ENCODE measurements at regions not wholly inside any gene's neighbourhood (a gene's known extent, or its start where the extent isn't known, plus 50 kb on each side); places are given as distances from the start of the nearest gene placed in this dataset.

DNA sequence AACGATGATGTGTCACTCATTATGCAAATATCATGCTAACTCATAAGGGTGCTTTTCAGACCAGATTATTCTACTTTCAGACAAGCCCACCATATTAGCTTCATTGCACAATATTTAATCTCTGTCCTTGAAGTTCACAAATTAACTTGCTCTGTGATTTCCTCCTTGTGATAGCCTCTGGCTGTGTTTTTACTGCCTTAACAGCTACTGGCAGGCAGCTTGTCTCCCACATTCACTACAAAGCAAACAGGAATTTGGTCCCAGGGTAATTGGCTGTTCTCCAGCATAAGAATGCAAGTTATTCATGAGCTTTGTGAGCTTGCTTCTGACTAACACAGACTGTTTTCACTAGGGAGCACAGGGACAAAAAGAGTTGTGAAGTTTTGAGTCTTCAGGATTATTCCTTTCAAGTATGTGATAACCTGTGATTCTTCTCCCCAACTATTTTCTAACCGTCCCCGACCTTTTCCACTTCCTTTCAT is 87.9 kb upstream of the HMCN1 start:
- Histone ChIP-seq H3K4me1 (ENCODE audit: low read depth, poor library complexity, severe bottlenecking) (no peaks in the 10 kb centered on the region), H3K4me3 (IDR thresholded peaks at IDR 0.05; ENCODE audit: insufficient read depth, low read depth, low read length) (no peak overlapping the region), H3K79me2 (ENCODE audit: insufficient read depth, low read depth) (no peaks in the 10 kb centered on the region), H2AFZ (ENCODE audit: low read depth) (no peak overlapping the region), H3K36me3 (ENCODE audit: insufficient read depth) (no peaks in the 10 kb centered on the region), H3K27ac (no peak overlapping the region), H4K20me1 (ENCODE audit: insufficient read depth) (no peaks in the 10 kb centered on the region), H3K9ac (no peak overlapping the region), H3K4me2 (no peak overlapping the region), H3K27me3 (ENCODE audit: insufficient read depth, low read depth) (no peaks in the 10 kb centered on the region)
- TF ChIP-seq, protein P1, sequence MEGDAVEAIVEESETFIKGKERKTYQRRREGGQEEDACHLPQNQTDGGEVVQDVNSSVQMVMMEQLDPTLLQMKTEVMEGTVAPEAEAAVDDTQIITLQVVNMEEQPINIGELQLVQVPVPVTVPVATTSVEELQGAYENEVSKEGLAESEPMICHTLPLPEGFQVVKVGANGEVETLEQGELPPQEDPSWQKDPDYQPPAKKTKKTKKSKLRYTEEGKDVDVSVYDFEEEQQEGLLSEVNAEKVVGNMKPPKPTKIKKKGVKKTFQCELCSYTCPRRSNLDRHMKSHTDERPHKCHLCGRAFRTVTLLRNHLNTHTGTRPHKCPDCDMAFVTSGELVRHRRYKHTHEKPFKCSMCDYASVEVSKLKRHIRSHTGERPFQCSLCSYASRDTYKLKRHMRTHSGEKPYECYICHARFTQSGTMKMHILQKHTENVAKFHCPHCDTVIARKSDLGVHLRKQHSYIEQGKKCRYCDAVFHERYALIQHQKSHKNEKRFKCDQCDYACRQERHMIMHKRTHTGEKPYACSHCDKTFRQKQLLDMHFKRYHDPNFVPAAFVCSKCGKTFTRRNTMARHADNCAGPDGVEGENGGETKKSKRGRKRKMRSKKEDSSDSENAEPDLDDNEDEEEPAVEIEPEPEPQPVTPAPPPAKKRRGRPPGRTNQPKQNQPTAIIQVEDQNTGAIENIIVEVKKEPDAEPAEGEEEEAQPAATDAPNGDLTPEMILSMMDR (conservative IDR thresholded peaks at IDR 0.05; ENCODE audit: low read depth, low read length) = no peak

DNA sequence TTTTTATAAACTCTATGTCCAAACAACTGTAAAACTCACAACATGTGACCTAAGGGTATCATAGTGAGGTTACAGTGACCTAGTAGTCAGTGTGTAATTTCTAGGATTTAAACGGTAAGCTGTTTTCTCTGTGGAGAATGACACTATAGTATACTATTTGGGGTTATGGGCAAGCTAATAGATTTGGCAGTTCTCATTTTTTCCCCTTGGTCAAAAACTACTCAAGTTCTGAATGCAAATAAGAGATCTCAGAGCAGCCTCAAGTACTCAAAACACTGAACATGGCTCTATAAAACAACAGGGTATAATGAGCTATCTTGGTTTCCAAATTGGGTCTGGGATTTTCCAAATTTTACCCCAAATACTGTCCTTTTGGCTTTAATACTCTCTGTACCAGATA is 88.5 kb upstream of the HMCN1 start:
- no peak overlapping the region for H3K4me3 ChIP-seq (IDR thresholded peaks at IDR 0.05; ENCODE audit: insufficient read depth, low read depth, low read length)
- H3K79me2 ChIP-seq (ENCODE audit: insufficient read depth, low read depth) = no peaks in the 10 kb centered on the region
- TF ChIP-seq, protein P1 (conservative IDR thresholded peaks at IDR 0.05; ENCODE audit: low read depth, low read length) = no peak
- H2AFZ ChIP-seq (ENCODE audit: low read depth) = no peak overlapping the region
- H3K9ac ChIP-seq = no peak overlapping the region
- H3K4me2 ChIP-seq = no peak overlapping the region
- H4K20me1 ChIP-seq (ENCODE audit: insufficient read depth) = no peaks in the 10 kb centered on the region
- H3K27ac ChIP-seq = no peak overlapping the region
- H3K4me1 ChIP-seq (ENCODE audit: low read depth, poor library complexity, severe bottlenecking) = no peaks in the 10 kb centered on the region
- no peaks in the 10 kb centered on the region for H3K36me3 ChIP-seq (ENCODE audit: insufficient read depth)
- H3K27me3 ChIP-seq (ENCODE audit: insufficient read depth, low read depth) = no peaks in the 10 kb centered on the region

DNA sequence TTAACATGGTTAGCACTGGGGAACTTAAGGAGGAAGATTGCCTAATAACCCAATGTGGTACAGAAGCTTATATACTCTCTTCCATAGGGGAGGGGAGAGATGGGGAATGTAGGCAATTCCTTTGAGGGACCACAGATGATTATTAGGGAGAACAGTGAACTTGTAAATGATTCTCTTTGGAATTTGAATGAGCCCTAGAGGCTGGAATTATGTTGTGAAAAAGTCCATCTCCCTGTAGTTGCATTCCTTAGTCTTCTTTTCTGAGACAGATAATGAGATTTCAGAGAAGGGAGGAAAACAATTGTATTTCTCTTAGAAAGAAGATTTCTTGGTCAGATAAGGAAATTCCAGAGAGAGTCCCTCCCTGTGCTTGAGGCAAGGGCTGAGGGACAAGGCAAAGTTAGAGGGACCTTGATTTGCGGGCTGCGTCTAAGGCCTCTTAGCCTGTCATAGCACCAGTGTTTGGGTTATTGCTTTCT is 89.0 kb upstream of the HMCN1 start:
- Histone ChIP-seq H2AFZ (ENCODE audit: low read depth) (no peak overlapping the region), H3K4me1 (ENCODE audit: low read depth, poor library complexity, severe bottlenecking) (no peaks in the 10 kb centered on the region), H4K20me1 (ENCODE audit: insufficient read depth) (no peaks in the 10 kb centered on the region), H3K79me2 (ENCODE audit: insufficient read depth, low read depth) (no peaks in the 10 kb centered on the region), H3K27ac (no peak overlapping the region), H3K4me2 (no peak overlapping the region), H3K27me3 (ENCODE audit: insufficient read depth, low read depth) (no peaks in the 10 kb centered on the region), H3K9ac (no peak overlapping the region), H3K36me3 (ENCODE audit: insufficient read depth) (no peaks in the 10 kb centered on the region), H3K4me3 (IDR thresholded peaks at IDR 0.05; ENCODE audit: insufficient read depth, low read depth, low read length) (no peak overlapping the region)
- TF ChIP-seq, protein P1 (conservative IDR thresholded peaks at IDR 0.05; ENCODE audit: low read depth, low read length) = no peak

DNA sequence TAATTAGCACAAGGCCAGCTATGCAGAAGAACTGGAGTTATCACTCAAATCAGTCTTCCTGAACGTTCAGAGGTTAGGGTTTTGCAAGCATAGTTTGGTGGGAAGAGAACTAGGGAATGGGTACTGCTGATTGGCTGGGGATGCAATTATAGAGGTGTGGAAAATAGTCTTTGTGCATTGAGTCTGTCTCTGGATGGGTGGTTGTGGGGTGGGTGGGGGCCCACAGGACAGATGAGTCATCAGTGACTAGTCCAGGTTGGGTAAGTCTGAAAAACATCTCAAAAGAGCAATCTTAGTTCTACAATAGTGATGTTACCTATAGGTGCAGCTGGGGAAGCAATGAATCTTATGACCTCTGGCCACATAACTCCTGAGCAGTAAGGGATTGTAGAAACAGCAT is 89.7 kb upstream of the HMCN1 start:
- no peak overlapping the region for H3K4me2 ChIP-seq
- H3K79me2 ChIP-seq (ENCODE audit: insufficient read depth, low read depth) = no peaks in the 10 kb centered on the region
- H4K20me1 ChIP-seq (ENCODE audit: insufficient read depth) = no peaks in the 10 kb centered on the region
- H3K27ac ChIP-seq = no peak overlapping the region
- TF ChIP-seq, protein P1 (conservative IDR thresholded peaks at IDR 0.05; ENCODE audit: low read depth, low read length) = no peak
- no peak overlapping the region for H3K4me3 ChIP-seq (IDR thresholded peaks at IDR 0.05; ENCODE audit: insufficient read depth, low read depth, low read length)
- H3K36me3 ChIP-seq (ENCODE audit: insufficient read depth) = no peaks in the 10 kb centered on the region
- H2AFZ ChIP-seq (ENCODE audit: low read depth) = no peak overlapping the region
- no peaks in the 10 kb centered on the region for H3K27me3 ChIP-seq (ENCODE audit: insufficient read depth, low read depth)
- no peaks in the 10 kb centered on the region for H3K4me1 ChIP-seq (ENCODE audit: low read depth, poor library complexity, severe bottlenecking)
- H3K9ac ChIP-seq = no peak overlapping the region
